ENCODE measurements at regions not wholly inside any gene's neighbourhood (a gene's known extent, or its start where the extent isn't known, plus 50 kb on each side); places are given as distances from the start of the nearest gene placed in this dataset.

GRCh38 chr6:21536280-21536766 lies 57.2 kb upstream of the SOX4 start:
- ATAC-seq, result no peak
- Histone ChIP-seq H3K36me3 (ENCODE audit: control insufficient read depth, insufficient read depth, low read length) (no peaks in the 10 kb centered on the region), H3K4me3 (ENCODE audit: low read depth in 2 of 2, low read length in 2 of 2) (no peak overlapping the region), H3K27me3 (ENCODE audit: control insufficient read depth, insufficient read depth, low read length) (no peaks in the 10 kb centered on the region), H3K9me3 (ENCODE audit: control insufficient read depth, insufficient read depth, low read depth, low read length) (no peaks in the 10 kb centered on the region), H3K27ac (ENCODE audit: low read length) (no peak overlapping the region), H3K4me1 (ENCODE audit: control insufficient read depth, insufficient read depth, low read length) (no peaks in the 10 kb centered on the region)
- intact Hi-C loops (cut with micrococcal nuclease; ENCODE audit: unreplicated experiment), result no loop called here
- TF ChIP-seq REST (IDR thresholded peaks at IDR 0.05; ENCODE audit: insufficient read depth in 1 of 2, low read depth in 2 of 2, low read length in 1 of 2) (no peak), TCF7L2 (IDR thresholded peaks at IDR 0.05; ENCODE audit: low read depth, low read length) (no peak), CTCF (IDR thresholded peaks at IDR 0.05) (no peak), SIN3A (IDR thresholded peaks at IDR 0.05; ENCODE audit: borderline replicate concordance, insufficient read depth, low read depth, low read length) (no peak), POLR2AphosphoS5 (IDR thresholded peaks at IDR 0.05; ENCODE audit: low read depth, low read length) (no peak)
- ChIA-PET POLR2A (no interaction called here), CTCF (no interaction called here)
- no TSS peak for BruUV-seq (replicated peaks)
- in situ Hi-C loops (cut with HindIII; ENCODE audit: low pct_unique_long_range_greater_than_20kb, low sequenced_read_pairs), result no loop called here
- no peak for DNase-seq (ENCODE audit: low read depth, low spot score)

- intact Hi-C loops (cut with micrococcal nuclease; ENCODE audit: unreplicated experiment), result no loop called here
- CTCF ChIA-PET, result no interaction called here
Measured at GRCh38 chr6:21537637-21538036, 55.9 kb upstream of the SOX4 start.

More at GRCh38 chr6:21537637-21538036, 55.9 kb upstream of the SOX4 start:
- TF ChIP-seq CTCF (IDR thresholded peaks at IDR 0.05) (no peak), SIN3A (IDR thresholded peaks at IDR 0.05; ENCODE audit: borderline replicate concordance, insufficient read depth, low read depth, low read length) (no peak), POLR2AphosphoS5 (IDR thresholded peaks at IDR 0.05; ENCODE audit: low read depth, low read length) (no peak), TCF7L2 (IDR thresholded peaks at IDR 0.05; ENCODE audit: low read depth, low read length) (peak; percentile 45; the same call in 1 of the 2 replicates), REST (IDR thresholded peaks at IDR 0.05; ENCODE audit: insufficient read depth in 1 of 2, low read depth in 2 of 2, low read length in 1 of 2) (no peak)
- no peaks in the 10 kb centered on the region for H3K9me3 ChIP-seq (ENCODE audit: control insufficient read depth, insufficient read depth, low read depth, low read length)
- no peaks in the 10 kb centered on the region for H3K4me1 ChIP-seq (ENCODE audit: control insufficient read depth, insufficient read depth, low read length)
- H3K4me3 ChIP-seq (ENCODE audit: low read depth in 2 of 2, low read length in 2 of 2), result no peak overlapping the region
- ATAC-seq (no peak), DNase-seq (ENCODE audit: low read depth, low spot score) (no peak)
- no peaks in the 10 kb centered on the region for H3K36me3 ChIP-seq (ENCODE audit: control insufficient read depth, insufficient read depth, low read length)
- no TSS peak for BruUV-seq (replicated peaks)
- POLR2A ChIA-PET, result interaction anchor here (0.6 to 0.7 kb wide), 3 partner anchors 10 to 407 kb away, joined by 3 to 19 read pairs (median 3); no protein-coding TSS in a partner anchor
- in situ Hi-C loops (cut with HindIII; ENCODE audit: low pct_unique_long_range_greater_than_20kb, low sequenced_read_pairs), result no loop called here
- H3K27ac ChIP-seq (ENCODE audit: low read length), result no peak overlapping the region
- no peaks in the 10 kb centered on the region for H3K27me3 ChIP-seq (ENCODE audit: control insufficient read depth, insufficient read depth, low read length)
